ENCODE measurements at regions not wholly inside any gene's neighbourhood (a gene's known extent, or its start where the extent isn't known, plus 50 kb on each side); places are given as distances from the start of the nearest gene placed in this dataset.

- WGBS, 5 donors: 36 to 47% (median 46%) methylated on average over 27 of the region's 27 CpGs
- peak; percentile 78 for DNase-seq
- Histone ChIP-seq H3K27me3 (replicated peaks in 1 of 7) (no peaks in the 10 kb centered on the region), H3K27ac (no peak overlapping the region), H3K4me3 (no peak overlapping the region), H3K9me3 (no peaks in the 10 kb centered on the region), H3K36me3 (no peaks in the 10 kb centered on the region), H3K4me1 (peaks cover 0 to 7% (median 0%) of the 10 kb centered on the region in 6 donors)
- TF ChIP-seq POLR2AphosphoS5 (IDR thresholded peaks at IDR 0.05): no peak
- no peak for TF ChIP-seq POLR2A (IDR thresholded peaks at IDR 0.05)
- TF ChIP-seq, protein P1, sequence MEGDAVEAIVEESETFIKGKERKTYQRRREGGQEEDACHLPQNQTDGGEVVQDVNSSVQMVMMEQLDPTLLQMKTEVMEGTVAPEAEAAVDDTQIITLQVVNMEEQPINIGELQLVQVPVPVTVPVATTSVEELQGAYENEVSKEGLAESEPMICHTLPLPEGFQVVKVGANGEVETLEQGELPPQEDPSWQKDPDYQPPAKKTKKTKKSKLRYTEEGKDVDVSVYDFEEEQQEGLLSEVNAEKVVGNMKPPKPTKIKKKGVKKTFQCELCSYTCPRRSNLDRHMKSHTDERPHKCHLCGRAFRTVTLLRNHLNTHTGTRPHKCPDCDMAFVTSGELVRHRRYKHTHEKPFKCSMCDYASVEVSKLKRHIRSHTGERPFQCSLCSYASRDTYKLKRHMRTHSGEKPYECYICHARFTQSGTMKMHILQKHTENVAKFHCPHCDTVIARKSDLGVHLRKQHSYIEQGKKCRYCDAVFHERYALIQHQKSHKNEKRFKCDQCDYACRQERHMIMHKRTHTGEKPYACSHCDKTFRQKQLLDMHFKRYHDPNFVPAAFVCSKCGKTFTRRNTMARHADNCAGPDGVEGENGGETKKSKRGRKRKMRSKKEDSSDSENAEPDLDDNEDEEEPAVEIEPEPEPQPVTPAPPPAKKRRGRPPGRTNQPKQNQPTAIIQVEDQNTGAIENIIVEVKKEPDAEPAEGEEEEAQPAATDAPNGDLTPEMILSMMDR (IDR thresholded peaks at IDR 0.05 in 8 of 11, conservative IDR thresholded peaks at IDR 0.05 in 3 of 11): peak in 6 of 11 experiments; percentile 19 to 82 (median 46)
- intact Hi-C loops (cut with DNase I; ENCODE audit: low total_unique reads): no loop called here
These were observed 96.3 kb upstream of the NOCT start for GRCh38 chr4:138919094-138919936.

DNA sequence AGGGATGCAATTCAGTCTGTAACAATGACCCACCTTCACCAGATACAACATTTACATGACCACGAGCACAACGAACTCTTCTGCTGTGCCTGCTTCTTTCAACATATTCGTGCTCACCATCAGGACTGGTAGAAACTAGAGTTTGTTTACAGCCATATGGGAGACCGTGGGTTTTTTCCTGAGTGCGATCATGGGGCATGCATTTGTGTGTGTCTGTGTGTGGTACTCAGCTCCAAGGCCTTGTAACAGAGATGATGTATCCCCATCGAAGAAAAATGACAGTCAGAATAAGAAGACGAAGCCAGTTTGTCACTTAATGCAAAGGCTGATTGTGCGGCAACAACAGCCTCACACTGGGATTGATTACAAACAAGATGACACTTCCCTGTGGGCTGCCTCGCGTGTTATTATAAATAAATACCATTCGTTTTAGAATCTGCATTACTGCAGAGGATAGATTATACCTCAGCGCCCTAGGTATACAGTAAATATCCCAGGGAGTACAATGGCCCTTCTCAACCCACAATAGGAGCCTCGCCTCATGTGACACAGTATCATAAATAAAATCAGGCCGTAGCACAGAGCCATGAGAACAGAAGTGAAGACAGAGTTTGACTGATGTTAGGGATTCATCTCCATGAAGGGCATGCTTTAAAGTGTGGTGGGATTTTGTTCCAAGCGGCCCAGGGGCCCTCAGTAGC is 97.3 kb upstream of the NOCT start:
- Histone ChIP-seq H3K4me3 (no peak overlapping the region), H3K27ac (no peak overlapping the region), H3K9me3 (no peaks in the 10 kb centered on the region), H3K36me3 (no peaks in the 10 kb centered on the region), H3K4me1 (peaks cover 0 to 7% (median 0%) of the 10 kb centered on the region in 6 donors), H3K27me3 (replicated peaks in 1 of 7) (no peaks in the 10 kb centered on the region)
- no peak for DNase-seq
- TF ChIP-seq POLR2AphosphoS5 (IDR thresholded peaks at IDR 0.05): no peak
- intact Hi-C loops (cut with DNase I; ENCODE audit: low total_unique reads): no loop called here
- WGBS, 5 donors: 86 to 93% (median 87%) methylated on average over 15 of the region's 15 CpGs

DNA sequence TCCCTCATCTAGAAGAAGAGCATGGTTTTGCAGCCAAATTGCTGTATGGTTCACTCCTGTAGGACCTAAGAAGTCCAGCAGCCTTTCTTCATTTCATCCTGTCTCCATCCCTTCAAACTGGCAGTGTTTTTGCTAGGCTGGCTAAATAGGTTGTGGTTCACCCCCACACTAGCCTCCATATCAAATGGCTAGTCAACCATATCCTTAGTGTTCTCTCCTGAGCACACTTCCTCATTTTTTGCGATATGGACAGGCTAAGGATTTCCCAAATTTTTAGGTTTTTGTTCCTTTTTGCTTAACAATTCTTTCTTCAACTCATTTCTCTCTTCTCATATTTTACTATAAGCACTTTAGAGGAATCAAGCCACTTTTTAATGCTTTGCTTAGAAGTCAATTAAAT is 98.8 kb upstream of the NOCT start:
- no peaks in the 10 kb centered on the region for H3K36me3 ChIP-seq
- intact Hi-C loops (cut with DNase I; ENCODE audit: low total_unique reads): no loop called here
- peaks cover 0 to 7% (median 0%) of the 10 kb centered on the region in 6 donors for H3K4me1 ChIP-seq
- TF ChIP-seq POLR2AphosphoS5 (IDR thresholded peaks at IDR 0.05) (no peak), POLR2A (IDR thresholded peaks at IDR 0.05) (no peak)
- TF ChIP-seq, protein P1 (IDR thresholded peaks at IDR 0.05 in 8 of 11, conservative IDR thresholded peaks at IDR 0.05 in 3 of 11): no peak
- H3K9me3 ChIP-seq: no peaks in the 10 kb centered on the region
- no peak overlapping the region for H3K27ac ChIP-seq
- H3K27me3 ChIP-seq (replicated peaks in 1 of 7): no peaks in the 10 kb centered on the region
- whole genome bisulfite sequencing, 5 donors: 32 to 61% (median 49%) methylated on average over 1 of the region's 1 CpG
- DNase-seq: no peak
- H3K4me3 ChIP-seq: no peak overlapping the region

DNA sequence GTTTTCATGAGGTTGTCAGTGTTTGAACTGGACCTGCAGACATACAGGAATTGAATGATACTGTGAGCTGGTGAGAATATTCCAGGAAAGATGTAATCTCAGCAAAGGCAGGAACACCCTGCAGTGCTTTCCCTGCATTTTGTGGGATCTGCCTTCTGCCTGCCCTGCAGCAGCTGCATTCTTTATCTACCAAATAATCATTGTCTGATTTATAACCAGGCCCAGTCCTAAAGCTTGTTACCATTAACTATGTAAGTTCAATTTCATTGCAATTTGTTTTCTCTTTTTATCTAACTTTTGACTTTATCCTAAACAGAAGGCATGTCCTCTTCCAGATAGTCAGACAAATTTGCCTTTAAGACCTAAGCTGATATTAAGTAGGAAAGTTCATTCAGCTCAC is 99.8 kb upstream of the NOCT start:
- no peak for DNase-seq
- H3K27me3 ChIP-seq (replicated peaks in 1 of 7): no peaks in the 10 kb centered on the region
- H3K27ac ChIP-seq: no peak overlapping the region
- H3K9me3 ChIP-seq: no peaks in the 10 kb centered on the region
- peaks cover 0 to 7% (median 0%) of the 10 kb centered on the region in 6 donors for H3K4me1 ChIP-seq
- H3K4me3 ChIP-seq: no peak overlapping the region
- intact Hi-C loops (cut with DNase I; ENCODE audit: low total_unique reads): no loop called here
- TF ChIP-seq, protein P1 (IDR thresholded peaks at IDR 0.05 in 8 of 11, conservative IDR thresholded peaks at IDR 0.05 in 3 of 11): no peak
- H3K36me3 ChIP-seq: no peaks in the 10 kb centered on the region
